K562 (cell line): ENCODE measurements at regions not wholly inside any gene's neighbourhood (a gene's known extent, or its start where the extent isn't known, plus 50 kb on each side); places are given as distances from the start of the nearest gene placed in this dataset.

Experiments
- ATAC-seq: fragments of 200-7000 bp; cut with Tn5 transposase; 3 replicates; pipeline ENCODE4 v1.9.1; 2020; ENCODE audit warnings: moderate library complexity
- BruUV-seq: library from RNA; stranded (reverse); fragments of 400-500 nt; replicated peaks from 2 replicates; lab custom pipeline; 2021; lab: Mats Ljungman, UMichigan
- CTCF ChIA-PET: fragments of 300-600 bp; formaldehyde crosslinking; extraction: SDS; loops from one replicate; lab custom pipeline; 2021; ENCODE audit warnings: low intra/inter-chr PET ratio; lab: Yijun Ruan, JAX
- POLR2A ChIA-PET: fragments of 300-600, 350-650 bp; sonication (Branson Sonifier 250); formaldehyde crosslinking; extraction: SDS; loops from one replicate; lab custom pipeline; 2021; ENCODE audit warnings: antibody characterized with exemption, inconsistent platforms; lab: Yijun Ruan, JAX
- DNase-seq, 4 experiments: peaks; one replicate each; pipeline versions ENCODE4 v3.0.0 to v3.0.0-alpha.2; 2011 to 2018; ENCODE audit warnings: low spot score in 3 of 4, mixed read lengths in 3 of 4; ENCODE audit errors: extremely low read depth in 1 of 4
- FAIRE-seq: peaks from 2 replicates; lab custom pipeline; 2011; peaks lifted over from hg19 to GRCh38; lab: Jason Lieb, UNC
- H2AFZ ChIP-seq: 2 replicates; pipeline ENCODE4 v1.6.0; 2011; ENCODE audit warnings: low read depth, low read length, control low read depth, inconsistent platforms
- H3K27ac ChIP-seq: fragments of 200-600 bp; 3 replicates; pipeline ENCODE4 v1.8.0; 2011; ENCODE audit warnings: low read depth, mild to moderate bottlenecking, control low read depth, inconsistent platforms, low read length, moderate library complexity, mixed read lengths; ENCODE audit errors: extremely low read depth
- H3K27me3 ChIP-seq, 2 experiments: fragments of 300-600 bp in 1 of 2; 2 replicates in 1 of 2; 3 replicates in 1 of 2; pipeline versions ENCODE4 v1.6.0 to v1.8.0; 2011; ENCODE audit warnings: inconsistent platforms in 2 of 2, low read length in 2 of 2, mild to moderate bottlenecking in 1 of 2, mixed read lengths in 1 of 2, moderate library complexity in 1 of 2; ENCODE audit not compliant: control insufficient read depth in 2 of 2, insufficient read depth in 2 of 2
- H3K36me3 ChIP-seq: fragments of 300-600 bp; 3 replicates; pipeline ENCODE4 v1.8.0; 2011; ENCODE audit warnings: mild to moderate bottlenecking, low read length, inconsistent platforms; ENCODE audit not compliant: control insufficient read depth, insufficient read depth
- H3K4me1 ChIP-seq, 2 experiments: fragments of 200-600 bp in 1 of 2; replicated peaks in 1 of 2; 2 replicates in 1 of 2; 3 replicates in 1 of 2; pipeline versions ENCODE4 v1.5.1 to v1.8.0; 2011; ENCODE audit warnings: inconsistent platforms in 2 of 2, low read length in 2 of 2, mild to moderate bottlenecking in 1 of 2, mixed read lengths in 1 of 2, moderate library complexity in 1 of 2; ENCODE audit not compliant: control insufficient read depth in 2 of 2, insufficient read depth in 2 of 2
- H3K4me2 ChIP-seq: 2 replicates; pipeline ENCODE4 v1.6.1; 2011; ENCODE audit warnings: low read length, control low read depth, inconsistent platforms, mixed read lengths; ENCODE audit not compliant: insufficient read depth
- H3K4me3 ChIP-seq: fragments of 200-600 bp; sonication (generic), shearing (Covaris generic); 2 replicates; pipeline ENCODE4 v1.5.1; 2016; ENCODE audit warnings: control low read depth, inconsistent platforms
- H3K79me2 ChIP-seq: fragments of 200-600 bp; 3 replicates; pipeline ENCODE4 v1.8.0; 2011; ENCODE audit warnings: low read length, inconsistent platforms; ENCODE audit not compliant: control insufficient read depth, insufficient read depth
- H3K9ac ChIP-seq, 2 experiments: 2 replicates each; pipeline versions ENCODE4 v1.6.0 to v1.6.1; 2011; ENCODE audit warnings: low read depth in 2 of 2, low read length in 2 of 2, control low read depth in 1 of 2, inconsistent platforms in 1 of 2, mild to moderate bottlenecking in 1 of 2, mixed read lengths in 1 of 2; ENCODE audit not compliant: insufficient read depth in 1 of 2
- H3K9me1 ChIP-seq: one replicate; pipeline ENCODE4 v1.6.0; 2011; ENCODE audit warnings: inconsistent platforms, mild to moderate bottlenecking, low read length, moderate library complexity; ENCODE audit not compliant: control insufficient read depth, insufficient read depth
- H3K9me3 ChIP-seq: replicated peaks from 2 replicates; pipeline ENCODE4 v1.5.1; 2011; ENCODE audit warnings: low read depth, low read length, inconsistent platforms; ENCODE audit not compliant: control insufficient read depth, insufficient read depth
- H4K20me1 ChIP-seq: replicated peaks from 2 replicates; pipeline ENCODE4 v1.6.1; 2011; ENCODE audit warnings: low read length, inconsistent platforms, mixed read lengths; ENCODE audit not compliant: control insufficient read depth, insufficient read depth
- AFF1 ChIP-seq, 2 experiments: fragments of 450-650 bp; IDR thresholded peaks; 2 replicates each; pipeline ENCODE4 v1.6.1; 2018; ENCODE audit warnings: mild to moderate bottlenecking in 2 of 2, low read depth in 1 of 2; ENCODE audit not compliant: partially characterized antibody in 2 of 2
- CGGBP1 ChIP-seq: fragments of 250-450 bp; sonication (Bioruptor Pico); IDR thresholded peaks from 2 replicates; pipeline ENCODE4 v1.9.0; 2021; ENCODE audit warnings: mild to moderate bottlenecking
- ELF1 ChIP-seq: fragments of 200-800 bp; sonication (Bioruptor generic); IDR thresholded peaks from 2 replicates; pipeline ENCODE4 v1.6.1; 2016; ENCODE audit warnings: missing genetic modification characterization, missing compliant biosample characterization
- ELK1 ChIP-seq: sonication (generic); formaldehyde crosslinking; IDR thresholded peaks from 2 replicates; pipeline ENCODE4 v1.8.1; 2022; ENCODE audit warnings: missing genetic modification reagents
- HNRNPK ChIP-seq: fragments of 200-400 bp; formaldehyde crosslinking; IDR thresholded peaks from one replicate; pipeline ENCODE4 v1.6.1; 2018; ENCODE audit warnings: mild to moderate bottlenecking, low read depth, low read length; ENCODE audit not compliant: poor library complexity, severe bottlenecking
- PHF8 ChIP-seq: fragments of 200-600 bp; sonication (generic); IDR thresholded peaks from 2 replicates; pipeline ENCODE4 v1.6.1; 2012; ENCODE audit warnings: mixed run types, mild to moderate bottlenecking, inconsistent platforms, low read length, moderate library complexity, borderline replicate concordance
- PKNOX1 ChIP-seq: fragments of 450-650 bp; IDR thresholded peaks from 2 replicates; pipeline ENCODE4 v1.6.1; 2016
- POLR2AphosphoS5 ChIP-seq: IDR thresholded peaks from 2 replicates; pipeline ENCODE4 v1.6.1; 2011; ENCODE audit warnings: mild to moderate bottlenecking, low read depth, low read length, moderate library complexity; ENCODE audit not compliant: control insufficient read depth, insufficient read depth
- RBM17 ChIP-seq: fragments of 200-400 bp; formaldehyde crosslinking; IDR thresholded peaks from 2 replicates; pipeline ENCODE4 v1.6.1; 2017; ENCODE audit warnings: low read depth, mild to moderate bottlenecking, low read length, borderline replicate concordance
- SIN3A ChIP-seq, 2 experiments: fragments of 150-350 bp in 1 of 2; IDR thresholded peaks; 2 replicates each; pipeline ENCODE4 v1.6.1; 2011 to 2016; ENCODE audit warnings: borderline replicate concordance in 2 of 2, low read depth in 2 of 2, low read length in 2 of 2, mild to moderate bottlenecking in 2 of 2, moderate library complexity in 2 of 2; ENCODE audit not compliant: control insufficient read depth in 1 of 2
- SMAD4 ChIP-seq: fragments of 250-450 bp; sonication (Bioruptor Pico); conservative IDR thresholded peaks from 2 replicates; pipeline ENCODE4 v1.8.0; 2021; ENCODE audit warnings: inconsistent platforms, mild to moderate bottlenecking, moderate library complexity
- SMARCE1 ChIP-seq: fragments of 450-650 bp; IDR thresholded peaks from 2 replicates; pipeline ENCODE4 v1.7.1; 2016; ENCODE audit warnings: mild to moderate bottlenecking
- TRIM28 ChIP-seq: fragments of 450-650 bp; IDR thresholded peaks from 2 replicates; pipeline ENCODE4 v1.6.1; 2017
- ZNF174 ChIP-seq: fragments of 250-450 bp; sonication (Bioruptor Pico); IDR thresholded peaks from 2 replicates; pipeline ENCODE4 v1.4.0; 2020; ENCODE audit warnings: mild to moderate bottlenecking
- ZNF197 ChIP-seq: fragments of 200-800 bp; sonication (Bioruptor generic); IDR thresholded peaks from 2 replicates; pipeline ENCODE4 v1.6.1; 2016; ENCODE audit warnings: low read depth, missing genetic modification characterization, missing compliant biosample characterization
- WGBS: fragments of 100-300 bp; shearing (Covaris generic); methylation state at CpG from one replicate; pipeline ENCODE4 v1.1.6; 2016; ENCODE audit warnings: low coverage, mixed read lengths; ENCODE audit not compliant: insufficient coverage; ENCODE audit errors: missing lambda C conversion rate; 5-methylcytosine and 5-hydroxymethylcytosine counted together
- in situ Hi-C: fragments of 300-500 bp; cut with MboI; formaldehyde crosslinking; loops from 4 replicates; pipeline ENCODE4 v1.15.0; 2018; ENCODE audit warnings: inconsistent platforms, mixed read lengths
- intact Hi-C: fragments of 100-400 bp; cut with micrococcal nuclease; formaldehyde crosslinking; loops from 2 replicates; pipeline ENCODE4 v1.14.2; 2022

- TF ChIP-seq HNRNPK (no peak), PKNOX1 (no peak), SIN3A (IDR thresholded peaks at IDR 0.05; ENCODE audit: borderline replicate concordance in 2 of 2, control insufficient read depth in 1 of 2, low read depth in 2 of 2, low read length in 2 of 2) (no peak), ZNF174 (no peak), ZNF197 (CRISPR knock-in tag) (no peak), CGGBP1 (CRISPR knock-in tag) (no peak), RBM17 (no peak)
Measured at GRCh38 chr9:107836300-107836699, 346.7 kb upstream of the KLF4 start (continued).

GRCh38 chr9:107833295-107833694 lies 343.7 kb upstream of the KLF4 start:
- ATAC-seq (no peak), DNase-seq (no peak), FAIRE-seq (no peak)
- no peaks in the 10 kb centered on the region for H3K79me2 ChIP-seq
- no peak overlapping the region for H3K27ac ChIP-seq
- no peaks in the 10 kb centered on the region for H3K9me3 ChIP-seq
- no peaks in the 10 kb centered on the region for H4K20me1 ChIP-seq
- no peak overlapping the region for H2AFZ ChIP-seq
- no peaks in the 10 kb centered on the region for H3K9me1 ChIP-seq
- 4% methylated on average over 4 of the region's 4 CpGs for WGBS
- POLR2A ChIA-PET, result no interaction called here
- CTCF ChIA-PET, result no interaction called here
- intact Hi-C loops (no loop called here), in situ Hi-C loops (no loop called here)
- no TSS peak for BruUV-seq
- no peak overlapping the region for H3K4me2 ChIP-seq
- H3K27me3 ChIP-seq, result peaks cover 23 to 33% of the 10 kb centered on the region in 2 experiments
- H3K4me3 ChIP-seq, result no peak overlapping the region
- H3K9ac ChIP-seq, result no peak overlapping the region
- no peaks in the 10 kb centered on the region for H3K36me3 ChIP-seq
- no peaks in the 10 kb centered on the region for H3K4me1 ChIP-seq
- TF ChIP-seq SMAD4, result no peak
- TF ChIP-seq POLR2AphosphoS5, result no peak
- TF ChIP-seq ELF1 (tag), result no peak
- no peak for TF ChIP-seq PHF8
- no peak for TF ChIP-seq SMARCE1
- no peak for TF ChIP-seq ELK1
- TF ChIP-seq TRIM28, result no peak
- no peak for TF ChIP-seq CGGBP1 (CRISPR knock-in tag)
- TF ChIP-seq AFF1 (IDR thresholded peaks at IDR 0.05; ENCODE audit: low read depth in 1 of 2, partially characterized antibody in 2 of 2), result no peak
